Karpas-422 (cell line): ENCODE measurements at regions not wholly inside any gene's neighbourhood (a gene's known extent, or its start where the extent isn't known, plus 50 kb on each side); places are given as distances from the start of the nearest gene placed in this dataset.

Source experiments
- DNase-seq: peaks from one replicate; pipeline ENCODE4 v3.0.0-alpha.2; 2015
- H2AFZ ChIP-seq: fragments of 200-600 bp; sonication (generic); 2 replicates; pipeline ENCODE4 v1.6.1; 2014; ENCODE audit warnings: antibody characterized with exemption, low read length, mixed read lengths
- H3K27ac ChIP-seq: fragments of 200-600 bp; sonication (generic); 2 replicates; pipeline ENCODE4 v1.5.1; 2014; ENCODE audit warnings: mild to moderate bottlenecking, low read length, moderate library complexity
- H3K27me3 ChIP-seq: fragments of 200-600 bp; sonication (generic); 2 replicates; pipeline ENCODE4 v1.6.1; 2014; ENCODE audit warnings: low read length, mixed read lengths
- H3K36me3 ChIP-seq: fragments of 200-600 bp; sonication (generic); 2 replicates; pipeline ENCODE4 v1.6.1; 2014; ENCODE audit warnings: low read length, mixed read lengths; ENCODE audit not compliant: insufficient read depth
- H3K4me1 ChIP-seq: fragments of 200-600 bp; sonication (generic); 2 replicates; pipeline ENCODE4 v1.6.1; 2014; ENCODE audit warnings: mild to moderate bottlenecking, low read length, mixed read lengths
- H3K4me2 ChIP-seq: fragments of 200-600 bp; sonication (generic); 2 replicates; pipeline ENCODE4 v1.6.1; 2014; ENCODE audit warnings: low read length, low read depth, mild to moderate bottlenecking; ENCODE audit not compliant: poor library complexity, severe bottlenecking
- H3K4me3 ChIP-seq: fragments of 200-600 bp; sonication (generic); 2 replicates; pipeline ENCODE4 v1.5.1; 2014; ENCODE audit warnings: mild to moderate bottlenecking, antibody characterized with exemption, low read length, mixed read lengths
- H3K79me2 ChIP-seq: fragments of 200-600 bp; sonication (generic); 2 replicates; pipeline ENCODE4 v1.6.1; 2014; ENCODE audit warnings: mild to moderate bottlenecking, low read length, mixed read lengths
- H3K9ac ChIP-seq: fragments of 200-600 bp; sonication (generic); 2 replicates; pipeline ENCODE4 v1.6.0; 2014; ENCODE audit warnings: low read length
- H3K9me2 ChIP-seq: fragments of 200-600 bp; sonication (generic), shearing (Covaris generic); replicated peaks from 2 replicates; pipeline ENCODE4 v1.6.0; 2014; ENCODE audit warnings: mild to moderate bottlenecking, low read length, moderate library complexity; ENCODE audit not compliant: insufficient read depth
- H3K9me3 ChIP-seq: fragments of 300-700, 200-600 bp; sonication (generic); 2 replicates; pipeline ENCODE4 v1.6.1; 2014; ENCODE audit warnings: low read length, mixed read lengths
- H4K20me1 ChIP-seq: fragments of 200-600 bp; sonication (generic); 2 replicates; pipeline ENCODE4 v1.6.1; 2014; ENCODE audit warnings: mild to moderate bottlenecking, antibody characterized with exemption, low read length, low read depth; ENCODE audit not compliant: insufficient read depth

DNA sequence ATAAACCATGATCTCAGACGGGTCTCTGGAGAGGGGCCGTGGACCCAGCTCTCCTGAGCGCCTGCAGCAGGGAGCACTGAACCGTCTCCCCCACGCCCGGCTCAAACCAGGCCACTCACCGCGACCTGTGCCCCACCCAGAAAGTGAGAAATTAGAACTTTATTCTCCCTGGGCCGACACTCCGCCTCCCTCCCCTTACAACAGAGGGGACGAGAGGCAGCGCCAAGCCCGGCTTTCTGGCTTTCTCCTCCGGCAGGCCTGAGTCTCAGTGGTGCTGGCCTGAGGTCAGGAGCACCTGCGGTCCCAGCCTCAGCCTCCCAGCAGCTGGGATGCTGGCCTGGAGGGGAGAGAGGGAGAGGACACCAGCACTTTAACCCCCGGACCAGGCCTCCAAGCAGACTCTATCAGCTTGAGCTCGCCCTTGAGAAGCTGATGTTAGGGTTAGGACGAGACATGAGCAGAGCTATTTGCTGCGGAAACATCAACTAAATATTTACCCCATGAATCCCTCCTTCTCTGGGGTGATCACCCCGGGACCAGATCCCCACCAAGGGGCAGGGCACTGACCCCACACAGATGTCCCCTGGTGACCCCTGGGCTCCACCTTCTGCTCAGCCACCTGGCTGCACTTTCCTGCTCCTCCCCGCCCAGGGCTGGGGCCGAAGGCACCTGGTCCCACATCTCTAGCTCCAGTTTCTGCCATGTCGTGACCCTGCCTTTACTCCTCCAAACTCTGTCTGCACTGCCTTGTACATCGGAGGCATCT, 856.3 kb upstream of the SALL3 start:
- Histone ChIP-seq H3K4me3 (no peak overlapping the region), H3K4me1 (no peaks in the 10 kb centered on the region), H3K36me3 (no peaks in the 10 kb centered on the region), H3K79me2 (no peaks in the 10 kb centered on the region), H3K4me2 (no peak overlapping the region), H4K20me1 (no peaks in the 10 kb centered on the region), H3K9me3 (peaks cover 17% of the 10 kb centered on the region), H3K9me2 (no peaks in the 10 kb centered on the region), H3K27me3 (0 out of 2 replicates have a peak, but pooled peaks cover 3% of the 10 kb centered on the region), H3K27ac (no peak overlapping the region), H2AFZ (no peak overlapping the region), H3K9ac (no peak overlapping the region)
- no peak for DNase-seq

DNA sequence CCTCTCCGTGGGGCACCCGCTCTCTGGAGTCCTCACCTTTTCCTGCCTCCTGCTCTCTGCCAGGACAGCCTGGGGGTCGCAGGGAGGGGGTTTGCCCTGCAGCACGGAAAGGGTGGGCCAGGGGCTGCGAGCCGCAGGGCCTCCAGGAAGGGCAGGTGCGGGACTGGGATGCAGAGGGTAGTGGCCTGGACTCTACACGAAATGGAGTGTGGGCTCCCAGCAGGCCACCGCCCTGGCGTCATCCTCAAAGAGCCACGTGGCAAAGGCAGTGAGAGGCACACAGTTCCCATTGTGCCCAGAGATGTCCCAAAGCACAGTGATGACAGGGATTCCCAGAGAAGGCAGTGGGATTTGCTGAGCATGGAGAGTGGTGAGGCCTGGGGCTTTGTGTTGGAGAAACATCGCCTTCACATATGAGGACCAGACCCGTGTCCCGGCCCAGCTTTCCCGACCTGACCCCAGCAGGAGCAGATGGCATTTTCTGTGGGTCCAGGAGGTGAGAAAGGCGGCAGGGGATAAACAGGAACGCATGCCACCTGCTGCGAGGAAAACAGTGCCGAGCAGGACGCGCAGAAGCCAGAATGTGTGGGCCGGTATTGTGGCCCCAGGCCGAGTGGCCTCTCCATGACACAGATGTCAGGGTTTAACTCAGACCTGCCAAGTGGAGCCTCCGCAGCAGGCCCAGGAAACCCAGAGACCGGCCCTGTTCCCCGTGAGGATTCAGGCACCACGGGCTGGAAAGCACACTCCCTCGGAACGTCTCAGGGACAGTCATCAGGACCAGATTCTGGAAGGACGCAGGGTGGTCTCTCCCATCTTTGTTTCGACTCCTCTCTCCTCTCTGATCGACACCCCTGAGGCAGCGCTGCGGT, 855.5 kb upstream of the SALL3 start:
- Histone ChIP-seq H3K36me3 (no peaks in the 10 kb centered on the region), H3K9me2 (no peaks in the 10 kb centered on the region), H3K9me3 (peaks cover 17% of the 10 kb centered on the region), H3K9ac (no peak overlapping the region), H2AFZ (no peak overlapping the region), H4K20me1 (no peaks in the 10 kb centered on the region), H3K4me1 (no peaks in the 10 kb centered on the region), H3K79me2 (no peaks in the 10 kb centered on the region), H3K27me3 (0 out of 2 replicates have a peak, but pooled peaks cover 3% of the 10 kb centered on the region), H3K4me2 (no peak overlapping the region), H3K27ac (no peak overlapping the region), H3K4me3 (no peak overlapping the region)
- DNase-seq: no peak

- Histone ChIP-seq H3K4me2 (no peak overlapping the region), H3K9me3 (peaks cover 14% of the 10 kb centered on the region), H3K36me3 (no peaks in the 10 kb centered on the region), H3K79me2 (no peaks in the 10 kb centered on the region), H3K27ac (no peak overlapping the region), H3K9ac (no peak overlapping the region), H4K20me1 (no peaks in the 10 kb centered on the region), H3K4me1 (no peaks in the 10 kb centered on the region), H3K4me3 (no peak overlapping the region), H3K27me3 (0 out of 2 replicates have a peak, but pooled peaks cover 3% of the 10 kb centered on the region), H3K9me2 (no peaks in the 10 kb centered on the region), H2AFZ (no peak overlapping the region)
- DNase-seq: no peak
Observed at GRCh38 chr18:78125206-78125896, 854.3 kb upstream of the SALL3 start.

GRCh38 chr18:78126106-78126505, 853.5 kb upstream of the SALL3 start:
- no peaks in the 10 kb centered on the region for H3K79me2 ChIP-seq
- peaks cover 14% of the 10 kb centered on the region for H3K9me3 ChIP-seq
- no peak for DNase-seq
- H3K27ac ChIP-seq: no peak overlapping the region
- H3K36me3 ChIP-seq: no peaks in the 10 kb centered on the region
- H3K4me3 ChIP-seq: no peak overlapping the region
- H3K27me3 ChIP-seq: 0 out of 2 replicates have a peak, but pooled peaks cover 3% of the 10 kb centered on the region
- H4K20me1 ChIP-seq: no peaks in the 10 kb centered on the region
- no peak overlapping the region for H3K4me2 ChIP-seq
- H3K4me1 ChIP-seq: no peaks in the 10 kb centered on the region
- H2AFZ ChIP-seq: no peak overlapping the region
- no peak overlapping the region for H3K9ac ChIP-seq
- no peaks in the 10 kb centered on the region for H3K9me2 ChIP-seq

- peaks cover 14% of the 10 kb centered on the region for H3K9me3 ChIP-seq
- DNase-seq: no peak
Observed at GRCh38 chr18:78126536-78126935, 853.1 kb upstream of the SALL3 start.

GRCh38 chr18:78127041-78127440, 852.6 kb upstream of the SALL3 start:
- Histone ChIP-seq H3K27me3 (no peaks in the 10 kb centered on the region), H4K20me1 (no peaks in the 10 kb centered on the region), H3K4me1 (no peaks in the 10 kb centered on the region), H2AFZ (no peak overlapping the region), H3K9me2 (no peaks in the 10 kb centered on the region), H3K27ac (no peak overlapping the region), H3K36me3 (no peaks in the 10 kb centered on the region), H3K4me3 (no peak overlapping the region), H3K4me2 (no peak overlapping the region), H3K9me3 (peaks cover 14% of the 10 kb centered on the region), H3K79me2 (no peaks in the 10 kb centered on the region), H3K9ac (no peak overlapping the region)
- no peak for DNase-seq

More at GRCh38 chr18:78126536-78126935, 853.1 kb upstream of the SALL3 start:
- no peaks in the 10 kb centered on the region for H3K79me2 ChIP-seq
- no peak overlapping the region for H3K9ac ChIP-seq
- H3K27me3 ChIP-seq: 0 out of 2 replicates have a peak, but pooled peaks cover 3% of the 10 kb centered on the region
- H3K27ac ChIP-seq: no peak overlapping the region
- no peaks in the 10 kb centered on the region for H3K9me2 ChIP-seq
- H3K4me3 ChIP-seq: no peak overlapping the region
- H3K36me3 ChIP-seq: no peaks in the 10 kb centered on the region
- no peaks in the 10 kb centered on the region for H4K20me1 ChIP-seq
- no peak overlapping the region for H3K4me2 ChIP-seq
- no peaks in the 10 kb centered on the region for H3K4me1 ChIP-seq
- H2AFZ ChIP-seq: no peak overlapping the region

GRCh38 chr18:78128004-78128403, 851.6 kb upstream of the SALL3 start:
- no peak for DNase-seq

GRCh38 chr18:78129260-78129659, 850.4 kb upstream of the SALL3 start:
- no peak overlapping the region for H3K9ac ChIP-seq
- H3K27me3 ChIP-seq: peaks cover 3% of the 10 kb centered on the region; the same call in 1 of the 2 replicates
- no peak overlapping the region for H2AFZ ChIP-seq
- H3K9me2 ChIP-seq: no peaks in the 10 kb centered on the region
- peaks cover 14% of the 10 kb centered on the region for H3K9me3 ChIP-seq
- no peak overlapping the region for H3K27ac ChIP-seq
- H3K79me2 ChIP-seq: no peaks in the 10 kb centered on the region
- H3K4me3 ChIP-seq: no peak overlapping the region
- H3K4me1 ChIP-seq: no peaks in the 10 kb centered on the region
- no peaks in the 10 kb centered on the region for H4K20me1 ChIP-seq
- no peaks in the 10 kb centered on the region for H3K36me3 ChIP-seq
- H3K4me2 ChIP-seq: no peak overlapping the region
- no peak for DNase-seq

More at GRCh38 chr18:78128004-78128403, 851.6 kb upstream of the SALL3 start:
- Histone ChIP-seq H3K9me3 (peaks cover 14% of the 10 kb centered on the region), H3K4me2 (no peak overlapping the region), H3K27ac (no peak overlapping the region), H3K4me3 (no peak overlapping the region), H3K79me2 (no peaks in the 10 kb centered on the region), H2AFZ (no peak overlapping the region), H3K9me2 (no peaks in the 10 kb centered on the region), H4K20me1 (no peaks in the 10 kb centered on the region), H3K36me3 (no peaks in the 10 kb centered on the region), H3K27me3 (no peaks in the 10 kb centered on the region), H3K9ac (no peak overlapping the region), H3K4me1 (no peaks in the 10 kb centered on the region)
